SK-N-SH treated with all-trans-retinoic acid at 6 μM for 48 hours (cell line): ENCODE measurements at regions not wholly inside any gene's neighbourhood (a gene's known extent, or its start where the extent isn't known, plus 50 kb on each side); places are given as distances from the start of the nearest gene placed in this dataset.

Experiments
- ESRRG ChIP-seq: fragments of 250-450 bp; sonication (Bioruptor Pico); IDR thresholded peaks from 2 replicates; pipeline ENCODE4 v1.6.1; 2021; ENCODE audit warnings: mild to moderate bottlenecking
- GLIS3 ChIP-seq: fragments of 250-450 bp; sonication (Bioruptor Pico); IDR thresholded peaks from 2 replicates; pipeline ENCODE4 v1.5.0; 2020; ENCODE audit warnings: mild to moderate bottlenecking, moderate library complexity
- ISL1 ChIP-seq: fragments of 250-450 bp; sonication (Bioruptor Pico); IDR thresholded peaks from 2 replicates; pipeline ENCODE4 v2.1.2; 2022; ENCODE audit warnings: mild to moderate bottlenecking, moderate library complexity
- PATZ1 ChIP-seq: fragments of 250-450 bp; sonication (Bioruptor Pico); IDR thresholded peaks from 2 replicates; pipeline ENCODE4 v1.8.0; 2020; ENCODE audit warnings: mild to moderate bottlenecking, moderate library complexity, borderline replicate concordance
- POU6F1 ChIP-seq: fragments of 250-450 bp; sonication (Bioruptor Pico); IDR thresholded peaks from 2 replicates; pipeline ENCODE4 v1.8.0; 2021; ENCODE audit warnings: low read depth, mild to moderate bottlenecking, moderate library complexity, borderline replicate concordance
- RARB ChIP-seq: fragments of 250-450 bp; sonication (Bioruptor Pico); IDR thresholded peaks from 2 replicates; pipeline ENCODE4 v1.8.0; 2021; ENCODE audit warnings: mild to moderate bottlenecking, moderate library complexity
- TCF4 ChIP-seq: fragments of 250-450 bp; sonication (Bioruptor Pico); IDR thresholded peaks from 2 replicates; pipeline ENCODE4 v1.8.0; 2021; ENCODE audit warnings: mild to moderate bottlenecking, moderate library complexity, borderline replicate concordance
- ZC3H10 ChIP-seq: fragments of 250-450 bp; sonication (Bioruptor Pico); IDR thresholded peaks from 2 replicates; pipeline ENCODE4 v1.5.1; 2021; ENCODE audit warnings: mild to moderate bottlenecking, moderate library complexity
- ZFP3 ChIP-seq: fragments of 250-450 bp; sonication (Bioruptor Pico); IDR thresholded peaks from 2 replicates; pipeline ENCODE4 v1.5.0; 2020; ENCODE audit warnings: mild to moderate bottlenecking, moderate library complexity
- ZFP30 ChIP-seq: fragments of 450-650 bp; formaldehyde crosslinking; IDR thresholded peaks from 2 replicates; pipeline ENCODE4 v1.5.0; 2022; ENCODE audit warnings: mild to moderate bottlenecking, moderate library complexity
- ZNF565 ChIP-seq: fragments of 450-650 bp; formaldehyde crosslinking; conservative IDR thresholded peaks from 2 replicates; pipeline ENCODE4 v1.5.0; 2020; ENCODE audit warnings: low read depth, mild to moderate bottlenecking, moderate library complexity
- ZNF70 ChIP-seq: fragments of 450-650 bp; formaldehyde crosslinking; IDR thresholded peaks from 2 replicates; pipeline ENCODE4 v1.5.0; 2020; ENCODE audit warnings: mild to moderate bottlenecking, moderate library complexity
- TF ChIP-seq, protein P1 (sequence below): fragments of 250-450 bp; sonication (Bioruptor Pico); IDR thresholded peaks from 2 replicates; pipeline ENCODE4 v1.5.1; 2020; ENCODE audit warnings: low read depth, mild to moderate bottlenecking, moderate library complexity
- TF ChIP-seq, protein P2 (sequence below): fragments of 250-450 bp; sonication (Bioruptor Pico); IDR thresholded peaks from 2 replicates; pipeline ENCODE4 v1.5.0; 2020; ENCODE audit warnings: mild to moderate bottlenecking, moderate library complexity

GRCh38 chr6:91097364-91097763 lies 510.5 kb upstream of the MAP3K7 start:
- TF ChIP-seq POU6F1 (CRISPR knock-in tag) (no peak), ZNF70 (no peak), ZFP30 (no peak), RARB (no peak), GLIS3 (CRISPR knock-in tag) (no peak), ZC3H10 (CRISPR knock-in tag) (no peak), ZNF565 (CRISPR knock-in tag) (no peak), PATZ1 (CRISPR knock-in tag) (no peak), ESRRG (CRISPR knock-in tag) (no peak), ZFP3 (CRISPR knock-in tag) (no peak), ISL1 (CRISPR knock-in tag) (no peak), TCF4 (CRISPR knock-in tag) (no peak)
- TF ChIP-seq, protein P1, sequence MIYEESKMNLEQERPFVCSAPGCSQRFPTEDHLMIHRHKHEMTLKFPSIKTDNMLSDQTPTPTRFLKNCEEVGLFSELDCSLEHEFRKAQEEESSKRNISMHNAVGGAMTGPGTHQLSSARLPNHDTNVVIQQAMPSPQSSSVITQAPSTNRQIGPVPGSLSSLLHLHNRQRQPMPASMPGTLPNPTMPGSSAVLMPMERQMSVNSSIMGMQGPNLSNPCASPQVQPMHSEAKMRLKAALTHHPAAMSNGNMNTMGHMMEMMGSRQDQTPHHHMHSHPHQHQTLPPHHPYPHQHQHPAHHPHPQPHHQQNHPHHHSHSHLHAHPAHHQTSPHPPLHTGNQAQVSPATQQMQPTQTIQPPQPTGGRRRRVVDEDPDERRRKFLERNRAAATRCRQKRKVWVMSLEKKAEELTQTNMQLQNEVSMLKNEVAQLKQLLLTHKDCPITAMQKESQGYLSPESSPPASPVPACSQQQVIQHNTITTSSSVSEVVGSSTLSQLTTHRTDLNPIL (CRISPR knock-in tag) = no peak
- TF ChIP-seq, protein P2, sequence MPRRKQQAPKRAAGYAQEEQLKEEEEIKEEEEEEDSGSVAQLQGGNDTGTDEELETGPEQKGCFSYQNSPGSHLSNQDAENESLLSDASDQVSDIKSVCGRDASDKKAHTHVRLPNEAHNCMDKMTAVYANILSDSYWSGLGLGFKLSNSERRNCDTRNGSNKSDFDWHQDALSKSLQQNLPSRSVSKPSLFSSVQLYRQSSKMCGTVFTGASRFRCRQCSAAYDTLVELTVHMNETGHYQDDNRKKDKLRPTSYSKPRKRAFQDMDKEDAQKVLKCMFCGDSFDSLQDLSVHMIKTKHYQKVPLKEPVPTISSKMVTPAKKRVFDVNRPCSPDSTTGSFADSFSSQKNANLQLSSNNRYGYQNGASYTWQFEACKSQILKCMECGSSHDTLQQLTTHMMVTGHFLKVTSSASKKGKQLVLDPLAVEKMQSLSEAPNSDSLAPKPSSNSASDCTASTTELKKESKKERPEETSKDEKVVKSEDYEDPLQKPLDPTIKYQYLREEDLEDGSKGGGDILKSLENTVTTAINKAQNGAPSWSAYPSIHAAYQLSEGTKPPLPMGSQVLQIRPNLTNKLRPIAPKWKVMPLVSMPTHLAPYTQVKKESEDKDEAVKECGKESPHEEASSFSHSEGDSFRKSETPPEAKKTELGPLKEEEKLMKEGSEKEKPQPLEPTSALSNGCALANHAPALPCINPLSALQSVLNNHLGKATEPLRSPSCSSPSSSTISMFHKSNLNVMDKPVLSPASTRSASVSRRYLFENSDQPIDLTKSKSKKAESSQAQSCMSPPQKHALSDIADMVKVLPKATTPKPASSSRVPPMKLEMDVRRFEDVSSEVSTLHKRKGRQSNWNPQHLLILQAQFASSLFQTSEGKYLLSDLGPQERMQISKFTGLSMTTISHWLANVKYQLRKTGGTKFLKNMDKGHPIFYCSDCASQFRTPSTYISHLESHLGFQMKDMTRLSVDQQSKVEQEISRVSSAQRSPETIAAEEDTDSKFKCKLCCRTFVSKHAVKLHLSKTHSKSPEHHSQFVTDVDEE = no peak
